Suprapubic skin (tissue), 4 donors: ENCODE measurements at regions not wholly inside any gene's neighbourhood (a gene's known extent, or its start where the extent isn't known, plus 50 kb on each side); places are given as distances from the start of the nearest gene placed in this dataset.

Experiments used
- DNase-seq, 2 donors: peaks; one replicate each; pipeline ENCODE4 v3.0.0-alpha.2; 2019; ENCODE audit warnings: low spot score in 2 of 2
- H3K27ac ChIP-seq: fragments of 200-600 bp; sonication (generic); one replicate; pipeline ENCODE4 v1.5.1; 2019
- H3K27me3 ChIP-seq: fragments of 200-600 bp; sonication (generic); one replicate; pipeline ENCODE4 v1.5.1; 2019
- H3K36me3 ChIP-seq: fragments of 200-600 bp; sonication (generic); one replicate; pipeline ENCODE4 v1.5.1; 2019
- H3K4me1 ChIP-seq: fragments of 200-600 bp; sonication (generic); one replicate; pipeline ENCODE4 v1.5.1; 2019
- H3K4me3 ChIP-seq: fragments of 200-600 bp; sonication (generic); one replicate; pipeline ENCODE4 v1.5.1; 2019; ENCODE audit warnings: mild to moderate bottlenecking
- H3K9me3 ChIP-seq: fragments of 200-600 bp; sonication (generic); one replicate; pipeline ENCODE4 v1.5.1; 2019
- EP300 ChIP-seq: sonication (generic); formaldehyde crosslinking; IDR thresholded peaks from one replicate; pipeline ENCODE4 v1.6.1; 2017; ENCODE audit warnings: antibody characterized with exemption
- POLR2A ChIP-seq, 2 donors: fragments of 450-650 bp; IDR thresholded peaks; one replicate each; pipeline ENCODE4 v1.6.1; 2017; ENCODE audit warnings: antibody characterized with exemption in 2 of 2, mild to moderate bottlenecking in 2 of 2, moderate library complexity in 2 of 2
- POLR2AphosphoS5 ChIP-seq, 3 donors: sonication (generic); formaldehyde crosslinking; IDR thresholded peaks; one replicate each; pipeline ENCODE4 v1.6.1; 2017; ENCODE audit warnings: antibody characterized with exemption in 3 of 3
- WGBS: methylation state at CpG from one replicate; pipeline ENCODE4 v1.1.5; 2018; 5-methylcytosine and 5-hydroxymethylcytosine counted together
- TF ChIP-seq, protein P1 (sequence below), 2 donors: fragments of 200-600 bp in 1 of 2; fragments of 450-650 bp in 1 of 2; sonication (generic) in 1 of 2; IDR thresholded peaks; one replicate each; pipeline ENCODE4 v1.5.1; 2016 to 2019; ENCODE audit warnings: antibody characterized with exemption in 2 of 2, mild to moderate bottlenecking in 1 of 2, moderate library complexity in 1 of 2

DNA sequence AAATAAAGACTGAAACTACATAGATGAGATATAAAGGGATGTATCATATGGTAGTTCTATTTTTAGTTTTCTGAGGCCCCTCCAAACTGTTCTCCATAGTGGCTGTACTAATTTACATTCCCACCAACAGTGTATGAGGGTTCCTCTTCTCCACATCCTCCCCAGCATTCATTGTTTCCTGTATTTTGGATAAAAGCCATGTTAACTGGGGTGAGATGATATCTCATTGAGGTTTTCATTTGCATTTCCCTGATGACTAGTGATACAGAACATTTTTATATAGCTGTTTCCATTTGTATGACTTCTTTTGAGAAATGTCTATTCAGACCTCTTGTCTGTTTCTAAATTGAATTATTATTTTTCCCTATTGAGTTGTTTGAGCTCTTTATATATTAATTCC, 229.3 kb downstream of the RFPL4B start:
- H3K36me3 ChIP-seq = no peaks in the 10 kb centered on the region
- DNase-seq = no peak
- no peaks in the 10 kb centered on the region for H3K27me3 ChIP-seq
- no peak overlapping the region for H3K27ac ChIP-seq
- no peak overlapping the region for H3K4me3 ChIP-seq
- TF ChIP-seq POLR2AphosphoS5 (IDR thresholded peaks at IDR 0.05) = no peak
- TF ChIP-seq POLR2A (IDR thresholded peaks at IDR 0.05) = no peak
- TF ChIP-seq EP300 = no peak
- TF ChIP-seq, protein P1, sequence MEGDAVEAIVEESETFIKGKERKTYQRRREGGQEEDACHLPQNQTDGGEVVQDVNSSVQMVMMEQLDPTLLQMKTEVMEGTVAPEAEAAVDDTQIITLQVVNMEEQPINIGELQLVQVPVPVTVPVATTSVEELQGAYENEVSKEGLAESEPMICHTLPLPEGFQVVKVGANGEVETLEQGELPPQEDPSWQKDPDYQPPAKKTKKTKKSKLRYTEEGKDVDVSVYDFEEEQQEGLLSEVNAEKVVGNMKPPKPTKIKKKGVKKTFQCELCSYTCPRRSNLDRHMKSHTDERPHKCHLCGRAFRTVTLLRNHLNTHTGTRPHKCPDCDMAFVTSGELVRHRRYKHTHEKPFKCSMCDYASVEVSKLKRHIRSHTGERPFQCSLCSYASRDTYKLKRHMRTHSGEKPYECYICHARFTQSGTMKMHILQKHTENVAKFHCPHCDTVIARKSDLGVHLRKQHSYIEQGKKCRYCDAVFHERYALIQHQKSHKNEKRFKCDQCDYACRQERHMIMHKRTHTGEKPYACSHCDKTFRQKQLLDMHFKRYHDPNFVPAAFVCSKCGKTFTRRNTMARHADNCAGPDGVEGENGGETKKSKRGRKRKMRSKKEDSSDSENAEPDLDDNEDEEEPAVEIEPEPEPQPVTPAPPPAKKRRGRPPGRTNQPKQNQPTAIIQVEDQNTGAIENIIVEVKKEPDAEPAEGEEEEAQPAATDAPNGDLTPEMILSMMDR (IDR thresholded peaks at IDR 0.05) = no peak
- H3K4me1 ChIP-seq = peaks cover 8% of the 10 kb centered on the region
- no peaks in the 10 kb centered on the region for H3K9me3 ChIP-seq

DNA sequence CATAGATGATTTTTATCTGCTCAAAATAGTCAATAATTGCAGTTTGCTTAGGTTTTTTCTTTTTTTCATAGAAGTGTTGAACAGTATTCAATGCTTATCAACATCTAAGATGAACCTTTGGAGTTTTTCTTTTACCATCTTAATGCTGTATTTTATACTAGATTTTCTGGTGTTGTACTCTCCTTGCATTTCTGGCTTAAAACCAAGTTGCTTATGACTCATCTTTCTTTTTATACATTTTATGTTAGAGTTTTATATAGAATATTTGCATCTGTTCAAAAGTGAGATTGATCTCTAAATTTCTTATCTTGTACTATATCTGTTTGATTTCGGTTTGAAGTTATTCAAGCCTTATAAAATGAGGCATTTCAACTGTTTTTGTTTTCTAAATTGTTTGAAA, 232.5 kb downstream of the RFPL4B start:
- TF ChIP-seq EP300 = no peak
- TF ChIP-seq, protein P1 (IDR thresholded peaks at IDR 0.05) = no peak
- TF ChIP-seq POLR2AphosphoS5 (IDR thresholded peaks at IDR 0.05) = no peak
- TF ChIP-seq POLR2A (IDR thresholded peaks at IDR 0.05) = no peak
- no peaks in the 10 kb centered on the region for H3K36me3 ChIP-seq
- 50% methylated on average over 1 of the region's 1 CpG for whole genome bisulfite sequencing
- no peaks in the 10 kb centered on the region for H3K27me3 ChIP-seq
- DNase-seq = no peak
- no peak overlapping the region for H3K4me3 ChIP-seq
- H3K9me3 ChIP-seq = no peaks in the 10 kb centered on the region
- no peak overlapping the region for H3K27ac ChIP-seq
- H3K4me1 ChIP-seq = no peaks in the 10 kb centered on the region

DNA sequence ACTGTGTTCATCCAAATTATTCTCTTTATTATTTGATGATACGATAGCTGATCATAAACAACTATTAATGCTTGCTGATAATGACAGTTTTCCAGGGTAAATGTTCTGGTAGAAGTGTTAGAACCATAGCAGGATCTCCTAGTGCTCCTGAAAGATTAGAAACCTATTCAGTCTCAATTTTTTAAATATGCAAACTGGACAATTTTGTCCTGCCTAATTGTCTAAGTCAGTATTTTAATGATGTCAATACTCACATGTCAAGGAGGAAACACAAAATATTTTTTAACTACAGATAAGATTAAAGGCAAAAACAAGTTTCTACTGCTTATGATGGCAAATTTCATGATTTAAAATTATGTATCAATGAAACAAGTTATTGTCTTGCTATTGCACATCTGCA, 233.9 kb downstream of the RFPL4B start:
- Histone ChIP-seq H3K4me3 (no peak overlapping the region), H3K9me3 (no peaks in the 10 kb centered on the region), H3K4me1 (no peaks in the 10 kb centered on the region), H3K27ac (no peak overlapping the region), H3K27me3 (no peaks in the 10 kb centered on the region), H3K36me3 (no peaks in the 10 kb centered on the region)
- WGBS = 85% methylated on average over 1 of the region's 1 CpG
- TF ChIP-seq, protein P1 (IDR thresholded peaks at IDR 0.05) = no peak
- TF ChIP-seq POLR2A (IDR thresholded peaks at IDR 0.05) = no peak
- no peak for TF ChIP-seq EP300
- TF ChIP-seq POLR2AphosphoS5 (IDR thresholded peaks at IDR 0.05) = no peak
- no peak for DNase-seq

DNA sequence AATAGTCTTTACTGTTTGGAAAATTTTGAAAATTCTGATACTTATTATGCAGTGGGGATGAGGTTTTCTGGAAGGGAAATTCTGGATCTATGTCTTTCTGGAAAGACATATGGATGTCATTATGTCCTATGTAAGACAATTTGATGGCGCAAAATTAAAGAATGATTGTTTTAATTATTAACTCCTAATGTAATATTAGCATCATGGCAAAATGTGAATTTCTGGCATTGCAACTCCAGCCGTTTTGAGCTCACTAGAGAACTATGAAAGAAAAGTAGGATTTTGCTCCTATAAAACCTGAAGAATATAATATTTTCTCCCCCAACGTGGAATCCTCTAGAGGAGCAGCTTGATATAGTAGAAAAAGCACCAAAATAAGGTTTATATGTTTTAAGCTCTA, 243.2 kb downstream of the RFPL4B start:
- Histone ChIP-seq H3K27me3 (no peaks in the 10 kb centered on the region), H3K4me3 (no peak overlapping the region), H3K27ac (no peak overlapping the region), H3K36me3 (no peaks in the 10 kb centered on the region), H3K9me3 (no peaks in the 10 kb centered on the region), H3K4me1 (no peaks in the 10 kb centered on the region)
- 63% methylated on average over 3 of the region's 3 CpGs for WGBS
- DNase-seq = no peak
- TF ChIP-seq, protein P1 (IDR thresholded peaks at IDR 0.05) = no peak
- no peak for TF ChIP-seq POLR2A (IDR thresholded peaks at IDR 0.05)
- no peak for TF ChIP-seq EP300
- TF ChIP-seq POLR2AphosphoS5 (IDR thresholded peaks at IDR 0.05) = no peak

DNA sequence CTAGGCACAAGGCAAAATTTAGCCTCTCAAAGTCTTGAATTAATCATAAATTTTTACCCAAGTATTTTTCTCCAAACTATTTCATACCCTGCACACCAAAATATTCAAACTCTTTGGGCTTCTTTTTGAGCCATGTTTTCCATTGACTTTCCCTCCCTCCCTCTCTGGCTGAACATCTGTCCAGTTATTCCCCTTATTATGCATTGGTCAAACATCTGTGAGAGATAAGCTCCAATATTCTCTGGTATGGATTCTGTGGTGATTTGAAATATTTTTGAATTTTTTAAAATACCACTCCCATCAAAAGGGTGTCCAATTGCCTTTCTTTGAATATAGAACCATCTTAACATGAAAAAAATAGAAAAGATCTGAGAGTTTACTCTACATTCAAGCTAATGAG, 244.2 kb downstream of the RFPL4B start:
- TF ChIP-seq, protein P1 (IDR thresholded peaks at IDR 0.05) = no peak
- TF ChIP-seq EP300 (no peak), POLR2AphosphoS5 (IDR thresholded peaks at IDR 0.05) (no peak), POLR2A (IDR thresholded peaks at IDR 0.05) (no peak)
- Histone ChIP-seq H3K9me3 (no peaks in the 10 kb centered on the region), H3K27ac (no peak overlapping the region), H3K36me3 (no peaks in the 10 kb centered on the region), H3K4me3 (no peak overlapping the region), H3K27me3 (no peaks in the 10 kb centered on the region), H3K4me1 (no peaks in the 10 kb centered on the region)
- no peak for DNase-seq
